NB4 (cell line): ENCODE measurements at regions not wholly inside any gene's neighbourhood (a gene's known extent, or its start where the extent isn't known, plus 50 kb on each side); places are given as distances from the start of the nearest gene placed in this dataset.

ENCODE experiments used
- MYC ChIP-seq: IDR thresholded peaks from 2 replicates; pipeline ENCODE4 v1.6.1; 2011; ENCODE audit warnings: low read depth, low read length
- POLR2A ChIP-seq: IDR thresholded peaks from 2 replicates; pipeline ENCODE4 v1.6.1; 2011; ENCODE audit warnings: mild to moderate bottlenecking; ENCODE audit not compliant: insufficient read length; ENCODE audit errors: extremely low read depth
- TF ChIP-seq, protein P1 (sequence below): IDR thresholded peaks from one replicate; pipeline ENCODE4 v1.5.1; 2012; ENCODE audit warnings: low read depth, low read length
- TF ChIP-seq, protein P2 (sequence below): IDR thresholded peaks from 2 replicates; pipeline ENCODE4 v1.6.1; 2011; ENCODE audit warnings: low read depth, low read length

DNA sequence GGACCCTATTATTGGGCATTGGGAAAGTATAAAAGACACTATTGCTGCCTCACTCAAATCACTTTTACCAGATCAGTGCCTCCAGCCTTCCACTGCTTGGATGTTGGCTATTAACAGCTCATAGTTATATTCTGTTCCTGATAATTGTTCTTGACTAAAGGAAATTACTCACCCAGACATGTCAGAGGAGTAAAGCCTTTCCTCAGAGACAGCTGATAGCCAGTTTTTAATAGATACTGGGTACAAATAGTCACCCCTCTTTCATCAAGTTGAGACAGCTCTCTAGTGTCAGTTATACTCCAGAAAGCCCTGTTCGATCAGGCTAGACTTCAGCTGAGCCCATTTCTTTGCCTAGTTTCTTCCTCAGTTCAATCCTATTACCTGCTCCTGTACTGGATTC lies 876.1 kb upstream of the B3GALT2 start:
- TF ChIP-seq, protein P1, sequence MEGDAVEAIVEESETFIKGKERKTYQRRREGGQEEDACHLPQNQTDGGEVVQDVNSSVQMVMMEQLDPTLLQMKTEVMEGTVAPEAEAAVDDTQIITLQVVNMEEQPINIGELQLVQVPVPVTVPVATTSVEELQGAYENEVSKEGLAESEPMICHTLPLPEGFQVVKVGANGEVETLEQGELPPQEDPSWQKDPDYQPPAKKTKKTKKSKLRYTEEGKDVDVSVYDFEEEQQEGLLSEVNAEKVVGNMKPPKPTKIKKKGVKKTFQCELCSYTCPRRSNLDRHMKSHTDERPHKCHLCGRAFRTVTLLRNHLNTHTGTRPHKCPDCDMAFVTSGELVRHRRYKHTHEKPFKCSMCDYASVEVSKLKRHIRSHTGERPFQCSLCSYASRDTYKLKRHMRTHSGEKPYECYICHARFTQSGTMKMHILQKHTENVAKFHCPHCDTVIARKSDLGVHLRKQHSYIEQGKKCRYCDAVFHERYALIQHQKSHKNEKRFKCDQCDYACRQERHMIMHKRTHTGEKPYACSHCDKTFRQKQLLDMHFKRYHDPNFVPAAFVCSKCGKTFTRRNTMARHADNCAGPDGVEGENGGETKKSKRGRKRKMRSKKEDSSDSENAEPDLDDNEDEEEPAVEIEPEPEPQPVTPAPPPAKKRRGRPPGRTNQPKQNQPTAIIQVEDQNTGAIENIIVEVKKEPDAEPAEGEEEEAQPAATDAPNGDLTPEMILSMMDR: no peak
- TF ChIP-seq POLR2A (no peak), MYC (no peak)
- TF ChIP-seq, protein P2, sequence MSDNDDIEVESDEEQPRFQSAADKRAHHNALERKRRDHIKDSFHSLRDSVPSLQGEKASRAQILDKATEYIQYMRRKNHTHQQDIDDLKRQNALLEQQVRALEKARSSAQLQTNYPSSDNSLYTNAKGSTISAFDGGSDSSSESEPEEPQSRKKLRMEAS: no peak
